Vagina (tissue), 2 donors: ENCODE measurements at regions not wholly inside any gene's neighbourhood (a gene's known extent, or its start where the extent isn't known, plus 50 kb on each side); places are given as distances from the start of the nearest gene placed in this dataset.
"Not testable (repeated sequence)": the region's sequence is repeated elsewhere in the genome, so short reads cannot be mapped to it uniquely, and the experiment has no call there.

Source experiments
- DNase-seq, 2 donors: peaks; one replicate each; pipeline ENCODE4 v3.0.0-alpha.2; 2017; ENCODE audit errors: extremely low spot score in 2 of 2
- H3K27ac ChIP-seq: fragments of 200-600 bp; sonication (generic); one replicate; pipeline ENCODE4 v1.5.1; 2019
- H3K27me3 ChIP-seq: fragments of 200-600 bp; sonication (generic); one replicate; pipeline ENCODE4 v1.5.1; 2019
- H3K36me3 ChIP-seq, 2 donors: fragments of 200-600 bp; sonication (generic); one replicate each; pipeline ENCODE4 v1.5.1; 2017 to 2019
- H3K4me1 ChIP-seq: fragments of 200-600 bp; sonication (generic); one replicate; pipeline ENCODE4 v1.5.1; 2019
- H3K4me3 ChIP-seq, 2 donors: fragments of 200-600 bp; sonication (generic); 1 replicate in 1 of 2; 2 replicates in 1 of 2; pipeline ENCODE4 v1.5.1; 2016 to 2019
- H3K9me3 ChIP-seq: fragments of 200-600 bp; sonication (generic); one replicate; pipeline ENCODE4 v1.5.1; 2019
- CTCF ChIP-seq, 3 experiments: fragments of 450-650 bp in 2 of 3; fragments of 200-600 bp in 1 of 3; sonication (generic) in 1 of 3; IDR thresholded peaks; one replicate each; pipeline ENCODE4 v1.5.1; 2017 to 2019; ENCODE audit warnings: antibody characterized with exemption in 3 of 3, mild to moderate bottlenecking in 2 of 3, moderate library complexity in 2 of 3
- POLR2A ChIP-seq, 2 donors: fragments of 450-650 bp; IDR thresholded peaks; one replicate each; pipeline ENCODE4 v1.6.1; 2017; ENCODE audit warnings: antibody characterized with exemption in 2 of 2, mild to moderate bottlenecking in 2 of 2, moderate library complexity in 2 of 2
- POLR2AphosphoS5 ChIP-seq, 2 donors: sonication (generic); formaldehyde crosslinking; IDR thresholded peaks; one replicate each; pipeline ENCODE4 v1.9.0; 2017; ENCODE audit warnings: antibody characterized with exemption in 2 of 2, mild to moderate bottlenecking in 2 of 2, low read depth in 1 of 2; ENCODE audit not compliant: insufficient read depth in 1 of 2
- intact Hi-C: fragments of 100-400 bp; cut with DNase I; formaldehyde crosslinking; loops from one replicate; pipeline ENCODE4 v1.15.1; 2023

- DNase-seq = no peak
- peaks cover 6% of the 10 kb centered on the region for H3K4me1 ChIP-seq
- no peak overlapping the region for H3K4me3 ChIP-seq
- no peaks in the 10 kb centered on the region for H3K27me3 ChIP-seq
- peak overlapping the region; percentile 92 for H3K27ac ChIP-seq
- no peak for TF ChIP-seq POLR2A (IDR thresholded peaks at IDR 0.05)
- no peak for TF ChIP-seq CTCF (IDR thresholded peaks at IDR 0.05)
- TF ChIP-seq POLR2AphosphoS5 (IDR thresholded peaks at IDR 0.05; ENCODE audit: insufficient read depth in 1 of 2, low read depth in 1 of 2) = no peak
- H3K36me3 ChIP-seq = no peaks in the 10 kb centered on the region
- intact Hi-C loops = no loop called here
- no peaks in the 10 kb centered on the region for H3K9me3 ChIP-seq
Measured at GRCh38 chr1:55444667-55445066, 229.5 kb upstream of the USP24 start.

GRCh38 chr1:55443175-55443915, 228.2 kb upstream of the USP24 start:
- Histone ChIP-seq H3K4me1 (peaks cover 6% of the 10 kb centered on the region), H3K9me3 (no peaks in the 10 kb centered on the region), H3K27me3 (no peaks in the 10 kb centered on the region), H3K4me3 (no peak overlapping the region), H3K36me3 (no peaks in the 10 kb centered on the region), H3K27ac (peak overlapping the region; percentile 92)
- intact Hi-C loops = no loop called here
- DNase-seq = peak in 1 of 2 donors; percentile 99
- TF ChIP-seq CTCF (IDR thresholded peaks at IDR 0.05) = no peak
- TF ChIP-seq POLR2AphosphoS5 (IDR thresholded peaks at IDR 0.05; ENCODE audit: insufficient read depth in 1 of 2, low read depth in 1 of 2) = peak; percentile 81 to 90
- no peak for TF ChIP-seq POLR2A (IDR thresholded peaks at IDR 0.05)

- H3K36me3 ChIP-seq = no peaks in the 10 kb centered on the region
- H3K9me3 ChIP-seq = no peaks in the 10 kb centered on the region
- TF ChIP-seq CTCF (IDR thresholded peaks at IDR 0.05) (no peak), POLR2AphosphoS5 (IDR thresholded peaks at IDR 0.05; ENCODE audit: insufficient read depth in 1 of 2, low read depth in 1 of 2) (no peak), POLR2A (IDR thresholded peaks at IDR 0.05) (no peak)
- H3K4me3 ChIP-seq = no peak overlapping the region
- peak overlapping the region; percentile 9 for H3K27ac ChIP-seq
- no peaks in the 10 kb centered on the region for H3K27me3 ChIP-seq
- peaks cover 6% of the 10 kb centered on the region for H3K4me1 ChIP-seq
- no peak for DNase-seq
- intact Hi-C loops = no loop called here
Measured at GRCh38 chr1:55441489-55441888, 226.3 kb upstream of the USP24 start.

- no peaks in the 10 kb centered on the region for H3K9me3 ChIP-seq
- TF ChIP-seq CTCF (IDR thresholded peaks at IDR 0.05) (no peak), POLR2AphosphoS5 (IDR thresholded peaks at IDR 0.05; ENCODE audit: insufficient read depth in 1 of 2, low read depth in 1 of 2) (no peak), POLR2A (IDR thresholded peaks at IDR 0.05) (no peak)
- DNase-seq = no peak
- H3K27ac ChIP-seq = no peak overlapping the region
- no peaks in the 10 kb centered on the region for H3K4me1 ChIP-seq
- H3K36me3 ChIP-seq = no peaks in the 10 kb centered on the region
- H3K27me3 ChIP-seq = no peaks in the 10 kb centered on the region
- H3K4me3 ChIP-seq = no peak overlapping the region
- intact Hi-C loops = no loop called here
Measured at GRCh38 chr1:55437692-55438091, 222.5 kb upstream of the USP24 start.

GRCh38 chr1:55430720-55431119, 215.6 kb upstream of the USP24 start:
- DNase-seq, H3K27me3 ChIP-seq, H3K36me3 ChIP-seq, intact Hi-C loops, H3K4me3 ChIP-seq, H3K9me3 ChIP-seq: not testable (repeated sequence)
- Histone ChIP-seq H3K27ac (peak overlapping the region; percentile 53), H3K4me1 (peaks cover 22% of the 10 kb centered on the region)

GRCh38 chr1:55430206-55430605, 215.0 kb upstream of the USP24 start:
- H3K4me1 ChIP-seq = peaks cover 22% of the 10 kb centered on the region
- H3K27ac ChIP-seq = peak overlapping the region; percentile 53
- H3K27me3 ChIP-seq = not testable (repeated sequence)

More at GRCh38 chr1:55430206-55430605, 215.0 kb upstream of the USP24 start:
- H3K36me3 ChIP-seq, H3K4me3 ChIP-seq, intact Hi-C loops, H3K9me3 ChIP-seq, DNase-seq: not testable (repeated sequence)
